Activated naive CD4-positive, alpha-beta T cell treated with Interleukin-2 at 50 U/mL for 16 hours (primary cell): ENCODE measurements at regions not wholly inside any gene's neighbourhood (a gene's known extent, or its start where the extent isn't known, plus 50 kb on each side); places are given as distances from the start of the nearest gene placed in this dataset.
"Not testable (repeated sequence)": the region's sequence is repeated elsewhere in the genome, so short reads cannot be mapped to it uniquely, and the experiment has no call there.

Experiments
- DNase-seq: peaks from one replicate; pipeline ENCODE4 v3.0.0-alpha.2; 2020

DNA sequence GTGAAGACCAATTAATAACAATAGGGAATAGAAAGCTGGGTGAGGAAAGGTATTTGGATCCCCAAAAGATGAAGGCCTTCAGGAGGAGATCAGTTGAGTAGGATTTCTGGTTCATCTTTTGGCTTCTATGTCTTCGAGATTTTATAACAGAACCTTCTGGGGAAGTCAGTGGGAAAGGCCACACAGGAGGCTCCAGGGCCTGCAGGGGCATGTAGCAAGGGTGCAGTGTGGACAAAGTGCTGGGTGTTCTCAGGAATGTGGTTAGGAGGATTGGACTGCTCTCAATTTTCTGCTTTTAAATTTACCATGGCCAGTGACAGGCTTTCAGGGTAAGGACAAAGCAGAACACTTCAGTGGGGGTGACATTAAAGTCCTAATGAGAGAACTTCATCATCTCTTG lies 378.0 kb downstream of the CCSER2 start:
- no peak for DNase-seq

DNA sequence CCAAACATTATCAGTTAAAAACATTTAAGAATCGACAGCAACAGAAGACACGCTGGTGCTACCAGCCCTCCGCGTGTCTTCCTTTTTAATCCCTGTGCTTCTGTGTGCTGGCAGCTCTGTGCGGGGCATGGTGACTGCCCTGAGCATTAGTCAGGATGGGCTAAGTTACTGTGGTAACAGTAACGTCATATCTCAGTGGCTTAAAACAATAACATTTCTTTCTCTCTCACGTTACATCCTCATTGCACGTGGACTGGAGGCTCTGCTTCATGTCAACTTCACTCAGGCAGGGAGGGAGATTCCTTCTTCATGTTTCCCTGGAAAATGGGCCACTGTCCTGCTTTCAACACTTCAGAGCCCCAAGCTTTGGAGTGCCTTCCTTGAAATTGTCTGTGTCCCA lies 378.5 kb downstream of the CCSER2 start:
- no peak for DNase-seq

DNA sequence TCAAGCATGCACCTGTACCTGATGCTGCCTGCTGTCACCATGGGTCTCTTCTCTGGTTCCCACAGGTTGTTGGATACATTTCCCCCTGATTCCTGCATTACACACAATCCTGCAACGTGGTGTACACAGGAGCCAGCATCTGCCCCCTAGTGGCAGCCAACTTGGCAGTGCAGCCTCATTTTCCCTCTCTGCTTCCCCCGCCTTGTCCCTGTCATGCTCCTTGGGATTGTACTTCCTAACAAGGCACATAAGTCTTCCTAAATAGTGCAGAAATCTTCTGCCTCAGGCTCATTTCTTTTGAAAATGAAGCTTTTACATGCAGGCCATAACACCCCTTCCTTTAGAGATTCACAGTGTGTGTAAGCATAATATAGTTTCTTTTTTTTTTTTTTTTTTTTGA lies 387.5 kb downstream of the CCSER2 start:
- no peak for DNase-seq

DNA sequence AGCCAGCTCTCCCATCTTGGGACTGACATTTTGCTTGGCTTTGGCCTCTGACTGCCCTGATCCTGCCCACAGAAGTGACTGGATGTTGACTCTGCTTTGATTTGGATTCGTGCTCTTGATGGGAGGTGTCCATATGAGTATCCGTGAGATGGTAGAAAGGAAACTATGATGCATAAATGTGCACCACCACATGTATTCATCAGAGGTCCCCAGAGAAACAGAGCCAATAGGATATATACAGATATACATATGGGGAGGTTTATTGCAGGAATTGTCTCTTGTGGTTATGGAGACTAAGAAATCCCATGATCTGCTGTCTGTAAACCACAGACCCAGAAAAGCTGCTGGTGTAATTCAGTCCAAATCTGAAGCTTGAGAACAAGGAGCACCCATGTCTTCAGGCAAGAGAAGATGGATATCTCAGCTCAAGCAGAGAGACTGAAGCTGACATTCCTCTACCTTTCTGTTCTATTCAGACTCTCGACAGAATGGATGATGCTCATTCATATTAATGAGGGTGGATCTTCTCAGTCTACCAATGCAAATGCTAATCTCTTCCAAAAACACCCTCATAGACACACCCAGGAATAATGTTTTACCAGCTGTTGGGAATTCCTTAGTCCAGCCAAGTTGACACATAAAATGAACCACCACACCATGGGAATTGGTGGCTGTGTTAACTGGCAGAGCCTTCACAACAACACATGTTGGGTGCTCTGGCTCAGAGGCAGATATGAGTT lies 390.7 kb downstream of the CCSER2 start:
- DNase-seq, result no peak

- no peak for DNase-seq
Measured at GRCh38 chr10:84719687-84720086, 391.3 kb downstream of the CCSER2 start.

GRCh38 chr10:84727398-84727797 lies 399.0 kb downstream of the CCSER2 start:
- DNase-seq, result no peak

DNA sequence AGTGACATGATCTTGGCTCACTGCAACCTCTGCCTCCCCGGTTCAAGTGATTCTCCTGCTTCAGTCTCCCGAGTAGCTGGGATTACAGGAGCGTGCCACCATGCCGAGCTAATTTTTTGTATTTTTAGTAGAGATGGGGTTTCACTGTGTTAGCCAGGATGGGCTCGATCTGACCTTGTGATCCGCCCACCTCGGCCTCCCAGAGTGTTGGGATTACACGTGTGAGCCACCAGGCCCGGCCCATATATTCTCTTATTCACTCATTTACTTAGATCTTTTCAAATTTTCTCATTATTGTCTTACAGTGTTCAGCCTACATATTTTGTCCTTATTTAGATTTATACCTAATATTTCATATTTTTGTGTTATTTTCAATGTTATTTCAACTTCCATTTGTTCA lies 410.7 kb downstream of the CCSER2 start:
- DNase-seq, result not testable (repeated sequence)

DNA sequence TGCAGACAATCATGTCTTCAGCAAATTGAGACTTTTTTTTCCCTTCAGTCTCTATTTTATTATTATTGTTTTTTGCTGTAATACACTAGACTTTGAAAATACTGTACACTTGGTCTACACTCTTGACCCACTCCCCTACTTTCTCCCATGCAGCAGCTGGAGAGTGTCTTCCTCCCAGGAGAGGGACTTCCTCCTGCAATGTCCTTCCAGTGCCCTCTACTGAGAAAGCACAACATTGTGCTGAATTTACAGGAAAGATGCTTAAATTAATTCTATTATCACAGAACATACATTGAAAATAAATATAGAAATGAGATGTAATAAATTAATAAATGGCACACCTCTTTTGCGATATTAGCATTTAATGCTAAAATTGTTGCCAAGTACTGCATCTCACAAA lies 411.3 kb downstream of the CCSER2 start:
- no peak for DNase-seq

DNA sequence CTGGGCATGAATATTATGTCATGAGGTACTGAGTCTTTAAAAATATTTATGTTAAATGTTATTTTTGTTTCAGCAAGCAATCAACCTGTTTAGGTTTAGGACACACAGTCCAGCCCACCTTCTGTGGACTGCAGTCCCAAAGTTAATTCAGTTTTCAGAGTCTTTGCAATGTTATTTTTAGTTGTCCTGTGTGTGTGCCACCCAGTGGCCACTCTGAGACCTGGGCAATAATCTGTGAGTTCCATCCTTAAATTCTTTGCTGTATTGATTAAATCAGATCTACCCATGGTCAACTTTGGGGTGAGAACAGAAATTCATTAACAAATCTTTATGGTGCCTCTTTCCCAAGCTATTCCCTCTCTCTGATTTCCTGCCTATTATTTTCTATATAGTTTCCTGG lies 415.1 kb downstream of the CCSER2 start:
- no peak for DNase-seq

GRCh38 chr10:84755311-84755710 lies 426.9 kb downstream of the CCSER2 start:
- no peak for DNase-seq

- DNase-seq, result not testable (repeated sequence)
Measured at GRCh38 chr10:84756653-84757052, 428.3 kb downstream of the CCSER2 start.

GRCh38 chr10:84761994-84762614 lies 433.7 kb downstream of the CCSER2 start:
- not testable (repeated sequence) for DNase-seq

GRCh38 chr10:84762754-84763394 lies 434.5 kb downstream of the CCSER2 start:
- no peak for DNase-seq

DNA sequence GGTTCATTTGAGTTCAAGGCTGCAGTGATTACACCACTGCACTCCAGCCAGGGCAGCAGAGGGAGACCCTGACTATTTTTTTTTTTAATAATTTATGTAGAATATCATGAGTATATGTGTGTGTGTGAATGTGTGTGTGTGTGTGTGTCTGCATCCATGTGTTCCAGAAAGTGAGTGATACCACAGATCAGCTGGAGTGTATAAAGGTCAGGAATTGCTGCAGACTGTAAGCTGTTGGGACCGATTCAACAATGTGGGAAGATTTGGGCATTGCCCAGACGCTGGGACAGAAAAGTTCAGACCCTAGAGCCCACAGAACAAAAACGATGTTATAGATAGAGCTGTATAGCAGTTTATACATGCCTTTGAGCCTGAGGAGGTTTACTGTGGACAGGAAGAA lies 435.6 kb downstream of the CCSER2 start:
- DNase-seq, result no peak

DNA sequence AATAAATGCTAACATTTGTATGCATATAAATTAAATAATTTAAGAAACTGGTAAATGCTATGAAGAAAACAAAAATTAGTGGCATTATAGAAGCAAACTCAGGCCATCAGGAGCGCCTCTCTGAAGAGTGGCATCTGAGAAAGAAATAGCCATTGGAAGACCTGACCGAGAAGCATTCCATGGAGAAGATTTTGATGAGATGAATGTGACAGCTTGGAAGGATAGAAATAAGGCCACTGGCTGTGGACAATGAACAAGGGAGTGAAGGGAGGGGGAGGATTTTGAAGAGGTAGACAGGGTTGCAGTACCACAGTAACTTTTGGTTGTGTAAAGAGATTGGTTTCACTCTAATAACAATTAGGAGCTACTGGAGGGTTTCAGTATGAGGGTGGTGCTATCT lies 436.7 kb downstream of the CCSER2 start:
- DNase-seq, result no peak

GRCh38 chr10:84765656-84766055 lies 437.3 kb downstream of the CCSER2 start:
- no peak for DNase-seq

- DNase-seq, result no peak
Measured at GRCh38 chr10:84766923-84767322, 438.5 kb downstream of the CCSER2 start.

- no peak for DNase-seq
Measured at GRCh38 chr10:84768132-84768531, 439.7 kb downstream of the CCSER2 start.

DNA sequence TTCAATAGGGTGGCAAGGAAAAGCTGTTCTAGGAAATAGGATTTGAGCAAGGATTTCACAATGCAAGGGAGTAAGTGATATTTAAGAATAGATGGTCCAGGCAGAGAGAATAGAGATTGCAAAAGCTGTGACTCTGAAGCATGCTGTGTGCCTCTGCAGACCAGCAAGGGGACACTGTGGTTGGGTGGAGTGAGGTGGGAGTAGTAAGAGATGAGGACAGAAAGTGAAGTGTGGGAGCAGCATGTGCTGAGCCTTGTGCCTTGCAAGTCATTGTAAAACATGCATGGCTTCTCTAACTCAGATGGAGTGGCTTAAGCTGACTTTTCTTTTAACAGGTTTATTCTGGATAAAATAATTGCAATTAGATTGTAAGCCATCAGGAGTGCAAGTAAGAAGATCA lies 442.4 kb downstream of the CCSER2 start:
- no peak for DNase-seq

GRCh38 chr10:84783386-84783785 lies 455.0 kb downstream of the CCSER2 start:
- no peak for DNase-seq

DNA sequence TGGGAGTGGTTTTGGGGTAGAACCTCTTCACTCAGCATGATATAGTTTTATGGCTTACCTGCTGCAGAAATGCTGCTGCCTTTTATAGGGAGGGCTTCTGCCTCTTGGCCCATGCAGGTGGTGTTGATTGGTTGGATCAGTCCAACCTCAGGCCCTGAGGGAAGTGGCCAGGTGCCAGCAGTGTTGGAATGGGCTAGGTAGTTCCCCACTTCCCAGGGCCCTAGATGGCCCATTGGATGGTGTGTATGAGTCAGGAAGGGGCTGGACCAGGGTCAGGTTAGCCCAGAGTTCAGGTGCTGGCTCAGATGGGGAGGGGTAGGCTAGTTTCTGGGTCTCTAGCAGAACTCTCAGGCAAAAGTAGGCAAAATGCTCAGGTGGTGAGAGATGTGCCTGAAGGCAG lies 455.5 kb downstream of the CCSER2 start:
- no peak for DNase-seq

GRCh38 chr10:84784749-84785148 lies 456.4 kb downstream of the CCSER2 start:
- DNase-seq, result no peak

DNA sequence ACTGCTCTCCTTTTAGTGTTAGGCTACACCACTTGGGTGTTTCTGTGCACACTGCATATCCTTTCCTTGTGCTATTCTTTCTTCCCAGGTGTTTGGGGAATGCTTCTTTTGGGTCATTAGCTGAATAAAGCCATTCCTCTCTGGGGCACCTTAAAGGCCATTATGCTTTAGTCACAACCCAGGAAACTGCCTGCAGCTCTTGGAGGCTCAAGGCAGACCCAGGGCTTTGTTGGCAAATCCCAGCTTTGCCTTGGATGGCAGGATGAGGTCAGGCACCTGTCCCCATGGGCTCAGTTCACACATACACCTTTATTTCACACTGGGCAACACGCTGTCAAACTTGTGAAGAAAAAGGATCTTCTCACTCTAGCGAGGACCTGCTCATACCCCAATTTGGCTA lies 460.6 kb downstream of the CCSER2 start:
- no peak for DNase-seq

DNA sequence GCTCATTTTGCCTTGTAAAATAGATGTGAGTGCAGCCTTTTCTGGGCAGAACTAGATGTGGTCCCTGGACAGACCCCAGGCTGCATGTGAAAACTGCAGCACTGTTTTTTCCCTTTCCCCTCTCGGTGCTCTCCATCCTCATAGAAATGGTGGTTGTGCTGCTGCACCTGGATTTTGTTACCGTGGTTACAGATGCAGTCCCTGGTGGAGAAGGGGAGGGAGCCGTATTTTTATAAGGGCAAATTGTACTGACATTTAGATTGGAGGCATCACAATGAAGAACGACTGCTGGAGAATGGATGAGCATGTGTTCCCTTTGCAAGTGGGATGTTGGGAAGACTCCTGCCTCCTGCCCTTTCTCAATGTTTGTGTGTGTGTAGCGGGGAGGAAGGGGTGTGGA lies 469.9 kb downstream of the CCSER2 start:
- no peak for DNase-seq
